GM12891 (cell line): ENCODE measurements at regions not wholly inside any gene's neighbourhood (a gene's known extent, or its start where the extent isn't known, plus 50 kb on each side); places are given as distances from the start of the nearest gene placed in this dataset.

Experiments
- POLR2A ChIP-seq: IDR thresholded peaks from 2 replicates; pipeline ENCODE4 v1.6.1; 2011; ENCODE audit warnings: low read depth, low read length, control low read depth
- POLR2AphosphoS5 ChIP-seq: IDR thresholded peaks from 2 replicates; pipeline ENCODE4 v1.6.1; 2011; ENCODE audit warnings: low read depth, low read length, control low read depth
- POU2F2 ChIP-seq: IDR thresholded peaks from 2 replicates; pipeline ENCODE4 v1.6.1; 2011; ENCODE audit warnings: low read depth, mild to moderate bottlenecking, control low read depth, low read length, moderate library complexity
- SPI1 ChIP-seq: IDR thresholded peaks from 2 replicates; pipeline ENCODE4 v1.6.1; 2011; ENCODE audit warnings: low read depth, low read length, control low read depth
- TAF1 ChIP-seq: IDR thresholded peaks from 2 replicates; pipeline ENCODE4 v1.6.1; 2011; ENCODE audit warnings: low read depth, low read length, control low read depth

- TF ChIP-seq POLR2AphosphoS5 (no peak), POLR2A (no peak), TAF1 (no peak), SPI1 (no peak), POU2F2 (no peak)
Observed at GRCh38 chr7:33714208-33714607, 191.1 kb upstream of the BMPER start.
